SK-N-SH (cell line): ENCODE measurements at regions not wholly inside any gene's neighbourhood (a gene's known extent, or its start where the extent isn't known, plus 50 kb on each side); places are given as distances from the start of the nearest gene placed in this dataset.

Experiments
- GABPA ChIP-seq: IDR thresholded peaks from 2 replicates; pipeline ENCODE4 v1.4.0; 2012; ENCODE audit warnings: low read depth, mild to moderate bottlenecking
- GATA2 ChIP-seq: sonication (generic); formaldehyde crosslinking; IDR thresholded peaks from 2 replicates; pipeline ENCODE4 v1.5.0; 2020; ENCODE audit warnings: mild to moderate bottlenecking, missing genetic modification reagents
- JUND ChIP-seq: IDR thresholded peaks from 2 replicates; pipeline ENCODE4 v1.4.0; 2012
- RAD21 ChIP-seq: IDR thresholded peaks from 2 replicates; pipeline ENCODE4 v1.6.1; 2012; ENCODE audit warnings: mild to moderate bottlenecking, low read length
- RFX5 ChIP-seq: IDR thresholded peaks from 2 replicates; pipeline ENCODE4 v1.6.1; 2012; ENCODE audit warnings: mild to moderate bottlenecking, improper control_type of control experiment, low read length
- TCF12 ChIP-seq: IDR thresholded peaks from 2 replicates; pipeline ENCODE4 v1.4.0; 2012
- TF ChIP-seq, protein P1 (sequence below): IDR thresholded peaks from 2 replicates; pipeline ENCODE4 v1.6.1; 2012; ENCODE audit warnings: mild to moderate bottlenecking, low read depth, low read length, moderate library complexity
- TF ChIP-seq, protein P2 (sequence below): fragments of 200-600 bp; sonication (generic); IDR thresholded peaks from 2 replicates; pipeline ENCODE4 v1.6.1; 2017; ENCODE audit warnings: antibody characterized with exemption, mild to moderate bottlenecking, moderate library complexity
- TF ChIP-seq, protein P3 (sequence below): IDR thresholded peaks from 2 replicates; pipeline ENCODE4 v1.4.0; 2012; ENCODE audit warnings: low read depth, borderline replicate concordance
- TF ChIP-seq, protein P4 (sequence below): fragments of 150-350 bp; IDR thresholded peaks from 2 replicates; pipeline ENCODE4 v1.6.1; 2017; ENCODE audit warnings: antibody characterized with exemption, low read length, low read depth, borderline replicate concordance

DNA sequence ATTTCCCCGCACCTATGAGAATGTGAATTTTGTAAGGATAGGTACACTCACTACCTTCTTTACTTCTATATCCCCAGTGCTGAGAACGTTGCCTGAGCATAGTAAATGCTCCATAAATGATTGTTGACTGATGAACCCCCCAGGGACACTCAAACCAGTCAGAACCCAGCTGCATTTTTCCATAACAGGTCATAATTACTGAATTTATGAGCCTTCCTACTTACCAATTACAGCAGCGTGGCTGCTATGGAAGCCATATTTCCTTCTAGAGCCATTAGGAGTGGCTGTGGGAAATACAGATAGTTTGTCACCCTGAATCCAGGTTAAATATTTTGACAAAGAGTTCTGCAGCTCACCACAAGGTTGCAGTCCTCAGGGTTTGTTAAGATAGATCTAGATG lies 135.0 kb downstream of the TAF11L14 start:
- TF ChIP-seq, protein P1, sequence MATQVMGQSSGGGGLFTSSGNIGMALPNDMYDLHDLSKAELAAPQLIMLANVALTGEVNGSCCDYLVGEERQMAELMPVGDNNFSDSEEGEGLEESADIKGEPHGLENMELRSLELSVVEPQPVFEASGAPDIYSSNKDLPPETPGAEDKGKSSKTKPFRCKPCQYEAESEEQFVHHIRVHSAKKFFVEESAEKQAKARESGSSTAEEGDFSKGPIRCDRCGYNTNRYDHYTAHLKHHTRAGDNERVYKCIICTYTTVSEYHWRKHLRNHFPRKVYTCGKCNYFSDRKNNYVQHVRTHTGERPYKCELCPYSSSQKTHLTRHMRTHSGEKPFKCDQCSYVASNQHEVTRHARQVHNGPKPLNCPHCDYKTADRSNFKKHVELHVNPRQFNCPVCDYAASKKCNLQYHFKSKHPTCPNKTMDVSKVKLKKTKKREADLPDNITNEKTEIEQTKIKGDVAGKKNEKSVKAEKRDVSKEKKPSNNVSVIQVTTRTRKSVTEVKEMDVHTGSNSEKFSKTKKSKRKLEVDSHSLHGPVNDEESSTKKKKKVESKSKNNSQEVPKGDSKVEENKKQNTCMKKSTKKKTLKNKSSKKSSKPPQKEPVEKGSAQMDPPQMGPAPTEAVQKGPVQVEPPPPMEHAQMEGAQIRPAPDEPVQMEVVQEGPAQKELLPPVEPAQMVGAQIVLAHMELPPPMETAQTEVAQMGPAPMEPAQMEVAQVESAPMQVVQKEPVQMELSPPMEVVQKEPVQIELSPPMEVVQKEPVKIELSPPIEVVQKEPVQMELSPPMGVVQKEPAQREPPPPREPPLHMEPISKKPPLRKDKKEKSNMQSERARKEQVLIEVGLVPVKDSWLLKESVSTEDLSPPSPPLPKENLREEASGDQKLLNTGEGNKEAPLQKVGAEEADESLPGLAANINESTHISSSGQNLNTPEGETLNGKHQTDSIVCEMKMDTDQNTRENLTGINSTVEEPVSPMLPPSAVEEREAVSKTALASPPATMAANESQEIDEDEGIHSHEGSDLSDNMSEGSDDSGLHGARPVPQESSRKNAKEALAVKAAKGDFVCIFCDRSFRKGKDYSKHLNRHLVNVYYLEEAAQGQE, result no peak
- TF ChIP-seq, protein P2, sequence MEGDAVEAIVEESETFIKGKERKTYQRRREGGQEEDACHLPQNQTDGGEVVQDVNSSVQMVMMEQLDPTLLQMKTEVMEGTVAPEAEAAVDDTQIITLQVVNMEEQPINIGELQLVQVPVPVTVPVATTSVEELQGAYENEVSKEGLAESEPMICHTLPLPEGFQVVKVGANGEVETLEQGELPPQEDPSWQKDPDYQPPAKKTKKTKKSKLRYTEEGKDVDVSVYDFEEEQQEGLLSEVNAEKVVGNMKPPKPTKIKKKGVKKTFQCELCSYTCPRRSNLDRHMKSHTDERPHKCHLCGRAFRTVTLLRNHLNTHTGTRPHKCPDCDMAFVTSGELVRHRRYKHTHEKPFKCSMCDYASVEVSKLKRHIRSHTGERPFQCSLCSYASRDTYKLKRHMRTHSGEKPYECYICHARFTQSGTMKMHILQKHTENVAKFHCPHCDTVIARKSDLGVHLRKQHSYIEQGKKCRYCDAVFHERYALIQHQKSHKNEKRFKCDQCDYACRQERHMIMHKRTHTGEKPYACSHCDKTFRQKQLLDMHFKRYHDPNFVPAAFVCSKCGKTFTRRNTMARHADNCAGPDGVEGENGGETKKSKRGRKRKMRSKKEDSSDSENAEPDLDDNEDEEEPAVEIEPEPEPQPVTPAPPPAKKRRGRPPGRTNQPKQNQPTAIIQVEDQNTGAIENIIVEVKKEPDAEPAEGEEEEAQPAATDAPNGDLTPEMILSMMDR, result no peak
- no peak for TF ChIP-seq RAD21
- TF ChIP-seq JUND, result no peak
- TF ChIP-seq, protein P3, sequence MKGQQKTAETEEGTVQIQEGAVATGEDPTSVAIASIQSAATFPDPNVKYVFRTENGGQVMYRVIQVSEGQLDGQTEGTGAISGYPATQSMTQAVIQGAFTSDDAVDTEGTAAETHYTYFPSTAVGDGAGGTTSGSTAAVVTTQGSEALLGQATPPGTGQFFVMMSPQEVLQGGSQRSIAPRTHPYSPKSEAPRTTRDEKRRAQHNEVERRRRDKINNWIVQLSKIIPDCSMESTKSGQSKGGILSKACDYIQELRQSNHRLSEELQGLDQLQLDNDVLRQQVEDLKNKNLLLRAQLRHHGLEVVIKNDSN, result no peak
- TF ChIP-seq GABPA, result no peak
- TF ChIP-seq GATA2, result no peak
- TF ChIP-seq RFX5, result no peak
- TF ChIP-seq, protein P4, sequence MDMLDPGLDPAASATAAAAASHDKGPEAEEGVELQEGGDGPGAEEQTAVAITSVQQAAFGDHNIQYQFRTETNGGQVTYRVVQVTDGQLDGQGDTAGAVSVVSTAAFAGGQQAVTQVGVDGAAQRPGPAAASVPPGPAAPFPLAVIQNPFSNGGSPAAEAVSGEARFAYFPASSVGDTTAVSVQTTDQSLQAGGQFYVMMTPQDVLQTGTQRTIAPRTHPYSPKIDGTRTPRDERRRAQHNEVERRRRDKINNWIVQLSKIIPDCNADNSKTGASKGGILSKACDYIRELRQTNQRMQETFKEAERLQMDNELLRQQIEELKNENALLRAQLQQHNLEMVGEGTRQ, result no peak
- TF ChIP-seq TCF12, result no peak
